ENCODE measurements at regions not wholly inside any gene's neighbourhood (a gene's known extent, or its start where the extent isn't known, plus 50 kb on each side); places are given as distances from the start of the nearest gene placed in this dataset.

DNA sequence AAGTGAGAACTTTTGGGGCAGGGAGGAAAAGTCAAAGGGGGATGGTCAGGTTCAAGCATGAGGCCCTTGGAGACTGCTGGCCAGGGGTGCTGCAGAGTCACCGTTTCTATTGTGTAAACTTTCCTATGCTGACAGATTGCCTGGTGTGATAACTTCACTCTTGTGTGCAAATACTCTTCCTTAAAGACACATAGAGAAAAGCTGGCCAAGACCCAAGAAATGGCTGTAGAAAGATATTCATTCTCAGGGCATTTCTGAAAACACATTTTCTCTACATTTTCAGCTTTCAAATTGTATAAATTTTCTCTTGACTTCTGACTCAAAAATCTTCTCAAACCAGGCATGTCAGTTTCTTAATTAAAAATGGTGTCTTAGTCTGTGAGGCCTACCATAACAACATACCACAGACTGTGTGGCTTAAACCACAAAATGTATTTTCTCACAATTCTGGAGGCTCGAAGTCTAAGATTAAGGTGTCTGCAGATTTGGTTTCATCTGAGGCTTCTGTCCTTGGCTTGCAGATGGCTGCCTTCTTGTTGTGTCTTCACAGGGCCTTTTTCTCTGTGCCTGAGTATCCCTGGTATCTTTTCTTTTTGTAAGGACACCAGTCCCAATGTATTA, 304.5 kb downstream of the KCNRG start:
- no peak for DNase-seq (ENCODE audit: low read depth)

- DNase-seq (ENCODE audit: low read depth), result no peak
These were observed 305.1 kb downstream of the KCNRG start for GRCh38 chr13:50320271-50320862.

DNA sequence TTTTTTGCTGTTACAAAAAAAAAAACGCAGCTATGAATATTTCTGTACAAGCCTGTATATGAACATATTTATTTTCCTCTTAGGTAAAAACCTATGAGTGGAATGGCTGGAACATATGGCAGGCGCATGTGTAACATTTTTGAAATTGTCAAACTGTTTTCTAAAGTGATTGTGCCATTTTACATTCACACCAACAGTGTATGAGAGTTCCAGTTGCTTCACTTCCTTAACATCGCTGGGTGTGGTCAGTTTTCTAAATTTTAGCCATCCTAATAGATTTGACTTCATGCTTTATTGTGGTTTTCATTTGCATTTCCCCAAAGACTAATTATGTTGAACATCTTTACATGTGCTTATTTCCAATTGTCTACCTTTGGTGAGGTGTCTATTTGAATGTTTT, 306.8 kb downstream of the KCNRG start:
- no peak for DNase-seq (ENCODE audit: low read depth)

GRCh38 chr13:50323440-50324065, 308.3 kb downstream of the KCNRG start:
- no peak for DNase-seq (ENCODE audit: low read depth)

- DNase-seq (ENCODE audit: low read depth), result no peak
These were observed 311.0 kb downstream of the KCNRG start for GRCh38 chr13:50326271-50326670.

DNA sequence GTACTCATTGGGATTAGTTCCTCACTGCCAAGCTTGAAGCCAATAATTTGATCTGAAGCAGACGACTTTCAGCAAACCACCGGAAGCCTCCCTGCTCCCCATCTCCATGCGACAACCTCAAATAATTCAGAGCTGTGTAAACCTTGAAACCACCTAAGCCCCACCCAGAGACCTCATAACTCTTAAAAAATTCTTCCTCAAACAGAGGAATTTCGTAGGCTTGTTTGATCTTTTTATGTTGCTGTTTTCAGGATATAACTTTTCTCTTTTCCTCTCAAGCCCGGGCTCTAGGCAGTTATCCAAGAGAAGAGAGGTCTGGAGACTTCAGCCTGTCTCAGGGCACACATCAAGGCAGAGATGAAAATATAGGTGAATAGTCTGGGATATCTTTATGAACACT, 311.6 kb downstream of the KCNRG start:
- no peak for DNase-seq (ENCODE audit: low read depth)

- no peak for DNase-seq (ENCODE audit: low read depth)
These were observed 319.0 kb downstream of the KCNRG start for GRCh38 chr13:50334115-50334778.

GRCh38 chr13:50334944-50335343, 319.7 kb downstream of the KCNRG start:
- DNase-seq (ENCODE audit: low read depth), result no peak

GRCh38 chr13:50339271-50339670, 324.0 kb downstream of the KCNRG start:
- no peak for DNase-seq (ENCODE audit: low read depth)

DNA sequence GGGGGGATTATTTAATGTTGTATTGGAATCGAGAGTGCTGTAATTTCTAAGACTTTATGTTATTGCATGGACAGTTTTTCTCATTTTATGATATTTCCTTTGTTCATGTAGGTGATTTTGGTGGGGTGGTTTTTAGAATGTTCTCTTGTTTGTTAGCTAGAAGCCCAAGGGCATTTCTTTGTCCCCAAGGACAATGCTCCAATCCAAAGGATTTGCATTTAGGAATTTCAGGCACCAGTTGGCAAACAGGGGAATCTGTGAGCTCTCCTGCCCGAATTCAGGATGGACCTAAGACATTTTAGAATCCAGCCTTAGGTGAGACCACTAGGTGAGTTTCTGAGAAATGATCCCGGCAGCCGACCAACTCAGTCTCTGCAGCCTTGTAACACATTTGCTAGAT, 324.9 kb downstream of the KCNRG start:
- no peak for DNase-seq (ENCODE audit: low read depth)

DNA sequence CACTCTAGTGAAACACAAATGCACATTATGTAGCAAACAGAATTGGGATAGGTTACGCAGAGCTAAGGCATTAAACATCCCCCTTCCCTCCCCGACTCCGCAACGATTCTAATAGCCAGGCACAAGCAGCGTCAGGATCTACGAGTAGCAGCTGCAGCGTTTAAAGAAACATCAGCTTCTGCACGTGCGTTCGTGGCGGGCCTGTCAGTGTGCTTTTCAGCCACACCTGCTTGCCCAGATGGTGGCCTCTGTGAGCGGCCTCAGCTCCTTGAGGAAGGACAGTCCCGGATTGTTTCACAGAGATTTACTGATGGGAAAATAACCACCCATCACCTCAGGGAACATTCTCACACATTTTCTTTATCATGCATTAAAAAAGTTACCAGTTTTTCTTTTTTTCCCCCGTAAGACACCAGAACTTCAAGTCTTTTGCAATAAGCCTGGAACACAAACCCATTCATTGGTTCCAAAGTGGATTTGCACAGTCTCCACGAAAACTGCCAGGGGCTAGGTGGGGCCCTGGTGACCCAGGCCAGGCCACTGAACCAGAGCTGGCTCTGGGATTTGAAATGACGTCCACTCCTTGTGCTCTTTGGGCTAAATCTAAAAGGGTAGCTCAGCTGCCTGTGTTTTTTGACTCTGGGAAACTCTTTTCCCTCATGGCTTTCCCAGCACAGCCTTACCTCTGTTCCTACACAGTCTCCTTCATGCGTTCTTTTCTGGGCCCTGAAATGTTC, 325.5 kb downstream of the KCNRG start:
- DNase-seq (ENCODE audit: low read depth), result no peak

- no peak for DNase-seq (ENCODE audit: low read depth)
These were observed 326.3 kb downstream of the KCNRG start for GRCh38 chr13:50341526-50341925.

DNA sequence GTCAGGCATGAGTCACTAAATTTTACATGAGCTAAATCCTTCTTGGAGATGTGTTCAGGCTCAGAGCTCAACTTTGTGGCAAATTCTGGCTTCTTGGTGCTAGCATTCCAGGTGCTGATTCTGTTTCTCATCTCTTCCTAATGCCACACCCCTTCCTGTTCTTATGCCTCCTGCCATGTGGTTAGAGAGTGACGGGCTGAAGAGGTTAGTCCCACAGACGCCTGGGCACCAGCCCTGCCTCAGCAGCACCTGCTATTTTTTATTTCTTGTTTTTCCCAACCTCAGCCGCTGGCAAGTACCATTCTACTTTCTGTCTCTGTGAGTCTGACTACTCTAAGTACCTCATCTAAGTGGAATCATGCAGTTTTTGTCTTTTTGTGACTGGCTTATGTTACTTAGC, 329.5 kb downstream of the KCNRG start:
- DNase-seq (ENCODE audit: low read depth), result no peak

DNA sequence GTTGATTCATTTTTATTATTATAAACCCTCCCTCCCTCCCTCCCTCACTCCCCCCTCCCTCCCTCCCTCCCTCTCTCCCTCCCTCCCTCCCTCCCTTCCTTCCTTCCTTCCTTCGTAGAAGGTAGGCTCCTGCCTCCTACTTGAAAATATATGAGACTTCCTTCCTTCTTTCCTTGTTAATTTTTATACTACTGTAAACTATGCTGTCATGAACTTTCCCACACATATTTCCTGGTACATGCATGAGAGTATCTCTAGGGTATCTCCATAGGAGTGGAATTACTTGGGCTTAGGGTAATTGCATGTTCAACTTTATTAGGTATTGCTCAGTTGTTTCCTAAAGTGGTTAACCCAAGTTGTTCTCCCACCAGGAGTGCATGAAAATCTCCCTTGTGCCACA, 330.6 kb downstream of the KCNRG start:
- DNase-seq (ENCODE audit: low read depth), result no peak

- no peak for DNase-seq (ENCODE audit: low read depth)
These were observed 333.1 kb downstream of the KCNRG start for GRCh38 chr13:50348371-50348770.

DNA sequence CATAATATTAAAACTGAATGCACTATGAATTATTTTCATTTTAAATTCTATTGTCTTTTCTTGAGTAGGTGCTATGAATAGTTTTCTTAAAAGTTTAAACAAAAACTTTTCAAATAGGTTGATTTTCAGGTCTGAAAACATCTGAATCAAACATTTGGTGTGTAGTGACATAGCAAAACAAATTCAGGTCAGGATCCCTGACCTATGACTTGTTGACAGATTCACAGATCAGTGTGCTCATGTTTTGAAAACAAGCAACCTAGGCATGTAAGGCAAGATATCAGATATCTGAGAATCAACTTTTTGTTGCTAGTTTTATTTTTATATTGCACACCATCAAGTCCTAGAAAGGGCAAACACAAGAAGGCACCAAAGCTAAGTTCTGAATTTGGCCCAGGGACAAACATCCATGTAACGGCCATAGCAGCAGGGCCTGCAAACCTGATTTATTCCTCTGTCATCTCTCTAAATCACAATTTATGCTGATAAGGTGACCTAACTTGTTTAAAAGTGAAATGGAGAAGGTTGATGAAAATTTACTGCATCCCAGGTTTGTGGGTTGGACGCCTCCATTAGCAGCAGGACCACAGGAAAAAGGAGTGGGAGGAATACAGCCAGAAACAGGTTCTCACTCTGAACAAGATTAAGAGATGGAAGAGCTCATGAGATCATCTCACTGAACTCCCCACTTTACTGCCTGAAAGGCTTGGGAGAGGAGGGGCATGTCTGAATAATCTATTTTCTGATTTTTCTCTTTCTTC, 337.7 kb downstream of the KCNRG start:
- no peak for DNase-seq (ENCODE audit: low read depth)

DNA sequence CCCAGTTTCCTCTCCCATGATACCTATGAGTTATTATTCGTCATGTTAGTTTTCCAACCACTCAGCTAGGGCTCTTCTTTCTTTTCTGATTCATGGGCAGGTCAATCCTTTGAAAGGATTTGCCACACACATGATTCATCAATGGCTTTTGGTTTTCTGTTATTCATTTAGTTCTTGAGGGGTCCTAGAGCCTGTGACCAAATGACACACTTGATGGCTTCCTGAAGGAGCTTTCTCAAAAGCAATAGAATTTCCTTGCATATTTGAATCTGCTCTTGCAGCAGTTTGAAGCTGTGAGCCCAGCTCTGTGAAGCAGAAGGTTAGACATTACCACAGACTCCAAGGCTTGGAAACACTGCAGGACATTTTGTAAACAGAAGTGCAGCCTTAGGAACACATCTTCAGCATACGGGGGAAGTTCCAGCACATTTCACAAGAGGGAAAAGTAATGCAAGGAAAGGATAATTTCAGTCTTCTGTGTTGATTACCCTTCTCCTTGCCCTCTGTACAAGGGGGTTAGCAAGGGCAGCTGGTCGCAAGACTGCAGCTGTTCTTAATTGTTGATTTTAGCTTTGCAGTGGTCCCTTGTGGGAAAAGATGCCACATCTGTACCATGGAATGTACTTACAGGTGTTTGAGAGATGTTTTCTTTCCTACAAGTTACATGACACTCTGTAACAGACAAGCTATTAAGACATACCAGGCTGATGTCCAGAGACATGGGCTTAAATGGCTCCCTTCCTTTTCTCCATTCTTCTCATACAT, 338.6 kb downstream of the KCNRG start:
- no peak for DNase-seq (ENCODE audit: low read depth)

DNA sequence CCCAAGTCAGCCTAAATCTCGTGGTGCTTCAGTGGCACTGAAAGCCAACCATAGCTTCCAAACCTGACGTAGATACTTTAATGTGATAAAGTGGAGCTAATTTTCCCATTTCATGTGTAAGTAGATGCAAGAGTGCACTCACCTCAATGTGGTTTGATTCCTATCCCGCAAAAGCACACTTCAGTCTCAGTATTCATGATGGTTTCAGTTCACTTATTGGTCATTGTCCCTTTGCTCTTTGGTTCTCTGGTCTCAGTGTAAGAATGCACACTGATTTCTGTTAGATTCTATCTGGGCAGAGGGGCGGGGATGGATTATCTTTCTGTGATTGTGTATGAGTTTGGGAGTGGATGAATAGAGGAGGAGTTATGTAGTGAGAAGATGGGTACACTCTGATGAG, 340.6 kb downstream of the KCNRG start:
- DNase-seq (ENCODE audit: low read depth), result no peak

GRCh38 chr13:50357136-50357535, 341.9 kb downstream of the KCNRG start:
- no peak for DNase-seq (ENCODE audit: low read depth)

- no peak for DNase-seq (ENCODE audit: low read depth)
These were observed 342.4 kb downstream of the KCNRG start for GRCh38 chr13:50357586-50358118.
